Osteoblast (primary cell): ENCODE measurements at regions not wholly inside any gene's neighbourhood (a gene's known extent, or its start where the extent isn't known, plus 50 kb on each side); places are given as distances from the start of the nearest gene placed in this dataset.

Source experiments
- DNase-seq: peaks from one replicate; pipeline ENCODE4 v3.0.0; 2011; ENCODE audit warnings: low spot score, mixed read lengths; ENCODE audit not compliant: insufficient read length; ENCODE audit errors: missing footprints
- H2AFZ ChIP-seq: 2 replicates; pipeline ENCODE4 v1.6.0; 2011; ENCODE audit warnings: mild to moderate bottlenecking, low read length
- H3K27ac ChIP-seq: 2 replicates; pipeline ENCODE4 v1.5.1; 2011; ENCODE audit warnings: mild to moderate bottlenecking, low read depth, low read length, moderate library complexity
- H3K27me3 ChIP-seq: 2 replicates; pipeline ENCODE4 v1.6.0; 2012; ENCODE audit warnings: mild to moderate bottlenecking, control low read depth, inconsistent platforms, low read length, moderate library complexity; ENCODE audit not compliant: insufficient read depth
- H3K36me3 ChIP-seq: 2 replicates; pipeline ENCODE4 v1.5.1; 2011; ENCODE audit warnings: mild to moderate bottlenecking, low read length, control low read depth, moderate library complexity; ENCODE audit not compliant: insufficient read depth
- H3K4me1 ChIP-seq: 2 replicates; pipeline ENCODE4 v1.5.1; 2011; ENCODE audit warnings: mild to moderate bottlenecking, low read length, control low read depth, moderate library complexity; ENCODE audit not compliant: insufficient read depth
- H3K4me2 ChIP-seq: 2 replicates; pipeline ENCODE4 v1.6.0; 2011; ENCODE audit warnings: mild to moderate bottlenecking, low read length; ENCODE audit not compliant: insufficient read depth
- H3K4me3 ChIP-seq: fragments of 200-600 bp; sonication (generic); 3 replicates; pipeline ENCODE4 v1.5.1; 2012; ENCODE audit warnings: mild to moderate bottlenecking, low read length, inconsistent platforms; ENCODE audit not compliant: insufficient read depth
- H3K79me2 ChIP-seq: 2 replicates; pipeline ENCODE4 v1.6.0; 2012; ENCODE audit warnings: mild to moderate bottlenecking, low read length, control low read depth, inconsistent platforms; ENCODE audit not compliant: insufficient read depth
- H3K9me3 ChIP-seq: 2 replicates; pipeline ENCODE4 v1.5.1; 2011; ENCODE audit warnings: low read depth, low read length, control low read depth
- H4K20me1 ChIP-seq: 2 replicates; pipeline ENCODE4 v1.6.0; 2012; ENCODE audit warnings: mild to moderate bottlenecking, low read length, control low read depth; ENCODE audit not compliant: insufficient read depth
- CTCF ChIP-seq: IDR thresholded peaks from 2 replicates; pipeline ENCODE4 v1.5.1; 2011; ENCODE audit warnings: mild to moderate bottlenecking, low read depth, low read length, moderate library complexity; ENCODE audit errors: extremely low read depth

GRCh38 chr20:4084721-4085120 lies 63.9 kb upstream of the SMOX start:
- Histone ChIP-seq H3K4me2 (no peak overlapping the region), H3K4me3 (no peak overlapping the region), H3K4me1 (peaks cover 32% of the 10 kb centered on the region), H2AFZ (no peak overlapping the region), H3K79me2 (no peaks in the 10 kb centered on the region), H3K9me3 (no peaks in the 10 kb centered on the region), H3K27ac (peak overlapping the region; percentile 89), H3K27me3 (no peaks in the 10 kb centered on the region), H3K36me3 (no peaks in the 10 kb centered on the region), H4K20me1 (no peaks in the 10 kb centered on the region)
- no peak for TF ChIP-seq CTCF
- no peak for DNase-seq

GRCh38 chr20:4084096-4084495 lies 64.5 kb upstream of the SMOX start:
- Histone ChIP-seq H4K20me1 (no peaks in the 10 kb centered on the region), H3K27ac (peak overlapping the region; percentile 89), H3K4me2 (no peak overlapping the region)

DNA sequence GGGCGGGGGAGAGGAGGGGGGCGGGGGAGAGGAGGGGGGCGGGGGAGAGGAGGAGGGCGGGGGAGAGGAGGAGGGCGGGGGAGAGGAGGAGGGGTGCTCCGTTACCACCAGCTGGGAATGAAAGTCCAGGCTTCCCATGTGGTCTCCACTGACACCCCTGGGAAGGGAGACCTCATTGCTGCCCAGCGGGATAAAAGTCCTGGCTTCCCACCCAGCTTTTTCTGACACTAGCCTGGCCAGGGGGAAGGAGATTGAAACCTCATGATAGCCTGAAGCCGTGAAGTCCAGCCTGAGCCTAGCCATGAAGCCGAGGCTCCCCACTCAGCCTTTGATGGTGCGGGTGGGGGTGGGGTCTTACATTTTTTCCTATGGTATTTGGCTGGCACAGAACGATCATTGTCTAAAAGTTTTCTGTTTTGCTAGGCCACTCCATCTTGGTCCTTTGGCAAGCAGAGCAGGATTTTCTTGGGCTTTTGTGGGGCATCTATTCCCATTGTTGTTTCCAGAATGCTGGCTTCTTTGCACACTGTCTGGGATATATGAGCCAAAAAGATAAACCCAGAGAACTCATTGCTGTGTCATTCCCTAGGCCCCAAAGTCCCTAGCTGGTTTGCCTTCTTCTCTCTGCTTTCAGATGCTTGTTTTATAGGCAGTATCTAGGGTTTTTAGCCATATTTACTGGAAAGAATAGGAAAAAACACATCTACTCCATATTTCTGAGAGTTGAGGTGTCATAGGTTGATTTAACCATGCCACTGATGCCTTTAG lies 65.3 kb upstream of the SMOX start:
- no peak for TF ChIP-seq CTCF
- Histone ChIP-seq H2AFZ (peak overlapping the region; percentile 20), H3K27me3 (no peaks in the 10 kb centered on the region), H3K36me3 (no peaks in the 10 kb centered on the region), H3K4me1 (peaks cover 31% of the 10 kb centered on the region), H3K27ac (peak overlapping the region; percentile 89), H3K4me2 (peak overlapping the region; percentile 18), H3K4me3 (no peak overlapping the region), H4K20me1 (no peaks in the 10 kb centered on the region), H3K79me2 (no peaks in the 10 kb centered on the region), H3K9me3 (no peaks in the 10 kb centered on the region)
- peak; percentile 53 for DNase-seq

More at GRCh38 chr20:4084096-4084495, 64.5 kb upstream of the SMOX start:
- Histone ChIP-seq H3K4me3 (no peak overlapping the region), H3K36me3 (no peaks in the 10 kb centered on the region), H3K4me1 (peaks cover 31% of the 10 kb centered on the region), H3K27me3 (no peaks in the 10 kb centered on the region), H3K9me3 (no peaks in the 10 kb centered on the region), H2AFZ (no peak overlapping the region), H3K79me2 (no peaks in the 10 kb centered on the region)
- no peak for DNase-seq
- no peak for TF ChIP-seq CTCF

DNA sequence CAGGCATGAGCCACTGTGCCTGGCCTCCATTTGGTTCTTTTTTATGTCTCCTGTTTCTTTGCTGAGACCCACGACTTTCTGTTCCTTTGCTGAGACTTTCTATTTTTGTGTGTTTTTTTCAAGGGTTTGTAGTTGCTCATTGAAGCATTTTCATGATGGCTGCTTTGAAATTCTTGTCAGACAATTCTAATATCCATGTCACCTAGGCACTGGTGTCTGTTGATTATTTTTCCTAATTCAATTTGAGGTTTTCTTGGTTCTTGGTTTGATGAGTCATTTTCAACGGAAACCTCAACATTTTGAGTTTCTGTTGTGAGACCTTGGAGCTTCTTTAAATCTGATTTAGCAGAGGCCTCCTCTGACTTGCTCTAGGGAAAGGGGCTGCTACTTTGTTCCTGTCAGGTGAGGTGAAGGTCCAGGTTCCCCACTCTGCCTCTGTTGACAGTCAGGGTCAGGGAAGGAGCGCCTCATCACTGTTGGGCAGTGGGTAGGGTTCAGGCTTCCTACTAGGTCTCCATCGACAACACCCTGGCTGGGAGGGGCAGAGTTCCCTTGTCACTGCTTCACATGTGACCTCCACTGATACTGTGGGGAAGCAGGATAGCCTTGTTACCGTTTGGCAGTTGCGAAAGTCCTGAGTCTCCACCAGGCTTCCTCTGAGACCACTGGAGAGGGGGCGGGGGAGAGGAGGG lies 66.1 kb upstream of the SMOX start:
- peak overlapping the region; percentile 69 for H3K4me2 ChIP-seq
- H3K27ac ChIP-seq = peak overlapping the region; percentile 83

More for the DNA sequence above, 66.1 kb upstream of the SMOX start:
- no peak for DNase-seq
- Histone ChIP-seq H2AFZ (peak overlapping the region; percentile 69), H3K36me3 (no peaks in the 10 kb centered on the region), H4K20me1 (no peaks in the 10 kb centered on the region), H3K79me2 (no peaks in the 10 kb centered on the region), H3K27me3 (no peaks in the 10 kb centered on the region), H3K9me3 (no peaks in the 10 kb centered on the region), H3K4me3 (no peak overlapping the region), H3K4me1 (peaks cover 31% of the 10 kb centered on the region)
- TF ChIP-seq CTCF = no peak
